Mammary epithelial cell (primary cell): ENCODE measurements at regions not wholly inside any gene's neighbourhood (a gene's known extent, or its start where the extent isn't known, plus 50 kb on each side); places are given as distances from the start of the nearest gene placed in this dataset.

Experiments
- EZH2 ChIP-seq: IDR thresholded peaks from 2 replicates; pipeline ENCODE4 v1.6.1; 2012; ENCODE audit warnings: low read length, inconsistent platforms, borderline replicate concordance
- TF ChIP-seq, protein P1 (sequence below), 2 donors: IDR thresholded peaks in 1 of 2; conservative IDR thresholded peaks in 1 of 2; 2 replicates each; pipeline ENCODE4 v1.5.1; 2011 to 2012; ENCODE audit warnings: inconsistent platforms in 2 of 2, low read length in 2 of 2, mild to moderate bottlenecking in 2 of 2, control low read depth in 1 of 2, low read depth in 1 of 2; ENCODE audit not compliant: insufficient read depth in 1 of 2; ENCODE audit errors: extremely low read depth in 1 of 2

DNA sequence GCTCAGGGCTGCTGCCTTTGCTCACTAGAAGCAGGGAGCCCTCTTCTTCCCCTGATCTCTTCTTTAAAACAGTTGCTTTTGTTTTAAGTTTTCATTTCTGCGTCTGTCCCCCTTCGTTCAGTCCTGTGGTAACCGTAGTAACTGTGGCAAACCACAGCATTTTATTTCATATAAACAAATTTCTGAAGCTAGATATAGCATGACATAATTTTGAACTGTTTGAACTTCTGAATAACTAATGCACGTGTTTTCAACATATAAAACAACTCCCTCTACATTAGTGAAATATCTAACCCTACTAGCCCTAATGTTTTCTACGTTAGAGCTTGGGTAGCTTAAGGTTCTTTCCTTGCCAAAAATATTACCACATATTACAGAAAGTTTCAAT is 104.6 kb downstream of the DISP1 start:
- TF ChIP-seq, protein P1, sequence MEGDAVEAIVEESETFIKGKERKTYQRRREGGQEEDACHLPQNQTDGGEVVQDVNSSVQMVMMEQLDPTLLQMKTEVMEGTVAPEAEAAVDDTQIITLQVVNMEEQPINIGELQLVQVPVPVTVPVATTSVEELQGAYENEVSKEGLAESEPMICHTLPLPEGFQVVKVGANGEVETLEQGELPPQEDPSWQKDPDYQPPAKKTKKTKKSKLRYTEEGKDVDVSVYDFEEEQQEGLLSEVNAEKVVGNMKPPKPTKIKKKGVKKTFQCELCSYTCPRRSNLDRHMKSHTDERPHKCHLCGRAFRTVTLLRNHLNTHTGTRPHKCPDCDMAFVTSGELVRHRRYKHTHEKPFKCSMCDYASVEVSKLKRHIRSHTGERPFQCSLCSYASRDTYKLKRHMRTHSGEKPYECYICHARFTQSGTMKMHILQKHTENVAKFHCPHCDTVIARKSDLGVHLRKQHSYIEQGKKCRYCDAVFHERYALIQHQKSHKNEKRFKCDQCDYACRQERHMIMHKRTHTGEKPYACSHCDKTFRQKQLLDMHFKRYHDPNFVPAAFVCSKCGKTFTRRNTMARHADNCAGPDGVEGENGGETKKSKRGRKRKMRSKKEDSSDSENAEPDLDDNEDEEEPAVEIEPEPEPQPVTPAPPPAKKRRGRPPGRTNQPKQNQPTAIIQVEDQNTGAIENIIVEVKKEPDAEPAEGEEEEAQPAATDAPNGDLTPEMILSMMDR (conservative IDR thresholded peaks at IDR 0.05 in 1 of 2, IDR thresholded peaks at IDR 0.05 in 1 of 2; ENCODE audit: extremely low read depth in 1 of 2, insufficient read depth in 1 of 2, low read depth in 1 of 2, low read length in 2 of 2) = no peak
- no peak for TF ChIP-seq EZH2
